Stimulated activated naive B cell treated with anti-CD40 and anti-IgM and Interleukin-4, amounts not matched to agents 10 μg/mL and 1 μg/mL and 100 μg/mL, for 72 hours (primary cell): ENCODE measurements at regions not wholly inside any gene's neighbourhood (a gene's known extent, or its start where the extent isn't known, plus 50 kb on each side); places are given as distances from the start of the nearest gene placed in this dataset.
"Not testable (repeated sequence)": the region's sequence is repeated elsewhere in the genome, so short reads cannot be mapped to it uniquely, and the experiment has no call there.

Experiments used
- ATAC-seq, 2 donors: fragments of 150-1000 bp; cut with Tn5 transposase; replicated peaks; 2 replicates each; pipeline ENCODE4 v1.10.0; 2021; ENCODE audit warnings: moderate library complexity in 1 of 2
- DNase-seq: peaks from one replicate; pipeline ENCODE4 v3.0.0; 2021
- H3K27ac Mint-ChIP-seq: one replicate; pipeline ENCODE4 v1.8.0; 2022; ENCODE audit warnings: mild to moderate bottlenecking, mixed read lengths
- H3K27me3 Mint-ChIP-seq, 2 donors: one replicate each; pipeline ENCODE4 v1.8.0; 2022; ENCODE audit warnings: mixed read lengths in 2 of 2
- H3K36me3 Mint-ChIP-seq, 2 donors: one replicate each; pipeline ENCODE4 v1.8.0; 2022; ENCODE audit warnings: mixed read lengths in 2 of 2, mild to moderate bottlenecking in 1 of 2
- H3K4me1 Mint-ChIP-seq, 2 donors: one replicate each; pipeline ENCODE4 v1.8.0; 2022; ENCODE audit warnings: mixed read lengths in 2 of 2, mild to moderate bottlenecking in 1 of 2
- H3K4me3 Mint-ChIP-seq, 2 donors: one replicate each; pipeline ENCODE4 v1.8.0; 2022; ENCODE audit warnings: mild to moderate bottlenecking in 2 of 2, mixed read lengths in 2 of 2, moderate library complexity in 1 of 2
- H3K9me3 Mint-ChIP-seq, 2 donors: one replicate each; pipeline ENCODE4 v1.8.0; 2022; ENCODE audit warnings: mixed read lengths in 2 of 2, mild to moderate bottlenecking in 1 of 2

DNA sequence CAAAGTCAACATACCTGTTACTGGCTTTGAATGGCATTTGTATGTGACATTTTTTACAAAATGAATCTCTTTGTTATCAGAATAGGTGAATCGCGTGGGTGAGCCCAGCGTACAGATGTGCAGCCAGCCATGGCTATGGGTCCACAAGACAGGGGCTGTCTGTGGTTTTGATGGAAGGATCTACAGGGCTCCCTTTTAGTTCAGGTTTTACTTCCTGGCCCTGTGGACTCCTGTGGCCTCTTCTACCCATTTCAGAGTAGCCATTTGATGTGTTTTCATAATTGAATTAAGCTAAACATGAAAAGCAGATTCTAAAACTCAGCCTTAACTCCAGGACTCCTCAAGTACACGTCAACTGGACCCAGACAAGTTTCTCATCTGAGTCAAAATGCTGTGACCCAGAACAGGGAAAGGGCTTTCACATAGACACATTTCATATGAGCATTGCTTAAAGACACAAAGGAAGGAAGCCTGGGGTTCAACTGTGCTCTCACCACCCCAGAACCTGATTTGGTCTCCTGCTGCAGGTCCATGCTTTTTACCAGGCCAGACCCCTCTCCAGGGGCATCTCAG is 105.3 kb upstream of the NAA20 start:
- Mint-ChIP-seq H3K4me1 (peaks cover 40 to 61% of the 10 kb centered on the region in 2 donors), H3K9me3 (no peaks in the 10 kb centered on the region), H3K27ac (peak overlapping the region; percentile 16)

DNA sequence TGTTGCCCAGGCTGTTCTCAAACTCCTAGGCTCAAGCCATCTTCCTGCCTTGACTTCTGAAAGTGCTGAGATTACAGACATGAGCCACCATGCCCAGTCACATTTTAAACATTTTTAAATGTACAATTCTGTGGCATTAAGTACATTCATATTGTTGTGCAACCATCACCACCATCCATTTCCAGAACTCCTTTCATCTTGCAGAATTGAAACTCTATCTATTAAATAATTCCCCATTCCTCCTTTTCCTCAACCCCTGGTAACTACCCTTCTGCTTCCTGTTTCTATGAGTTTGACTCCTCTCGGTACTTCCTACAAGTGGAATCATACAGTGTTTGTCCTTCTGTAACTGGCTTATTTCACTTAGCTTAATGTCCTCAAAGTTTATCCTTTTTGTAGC is 103.8 kb upstream of the NAA20 start:
- Mint-ChIP-seq H3K4me3 (no peak overlapping the region), H3K27ac (peak overlapping the region; percentile 48), H3K36me3 (no peaks in the 10 kb centered on the region), H3K4me1 (peaks cover 47 to 64% of the 10 kb centered on the region in 2 donors), H3K9me3 (no peaks in the 10 kb centered on the region), H3K27me3 (no peaks in the 10 kb centered on the region)
- ATAC-seq, result no peak
- DNase-seq, result no peak

More for the DNA sequence above, 105.3 kb upstream of the NAA20 start:
- H3K4me3 Mint-ChIP-seq, result no peak overlapping the region
- ATAC-seq (peak; percentile 43 to 59), DNase-seq (no peak)
- H3K27me3 Mint-ChIP-seq, result no peaks in the 10 kb centered on the region
- H3K36me3 Mint-ChIP-seq, result no peaks in the 10 kb centered on the region

DNA sequence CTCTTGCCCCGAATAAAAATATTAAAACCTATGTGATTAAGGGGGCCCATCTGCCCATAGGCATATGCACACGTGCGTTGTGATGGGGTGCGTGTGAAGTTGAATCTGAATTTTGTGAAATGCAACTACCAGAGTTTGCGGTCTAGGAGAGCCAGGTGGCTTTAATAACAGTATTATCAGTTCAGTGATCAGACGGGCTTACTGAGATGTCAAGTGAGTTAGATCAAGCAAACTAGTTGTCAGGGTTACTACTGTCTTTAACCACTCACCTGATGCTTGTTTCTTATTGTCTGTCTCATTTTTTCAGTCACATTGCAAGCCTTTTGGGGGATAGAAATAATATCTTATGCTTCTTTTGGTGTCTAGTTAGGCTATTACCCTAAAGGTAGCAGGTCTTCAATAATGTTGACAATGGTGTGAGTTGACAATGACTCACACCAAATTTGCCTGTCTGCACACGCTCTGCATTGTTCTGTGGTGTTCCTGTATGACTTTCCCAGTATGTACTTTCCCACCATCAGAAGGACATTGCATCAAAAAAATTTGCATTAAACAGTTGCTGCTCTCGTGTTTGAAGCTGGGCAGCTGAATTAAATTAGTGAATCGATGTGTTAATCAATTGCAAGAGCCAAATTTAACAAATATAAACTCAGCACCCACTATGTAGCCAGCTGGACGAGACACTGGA is 103.1 kb upstream of the NAA20 start:
- Mint-ChIP-seq H3K9me3 (no peaks in the 10 kb centered on the region), H3K27me3 (no peaks in the 10 kb centered on the region), H3K4me3 (peak overlapping the region in 1 of 2 donors; percentile 19), H3K36me3 (no peaks in the 10 kb centered on the region), H3K27ac (no peak overlapping the region), H3K4me1 (peaks cover 52 to 71% of the 10 kb centered on the region in 2 donors)
- ATAC-seq (peak in 1 of 2 donors; percentile 35), DNase-seq (no peak)

DNA sequence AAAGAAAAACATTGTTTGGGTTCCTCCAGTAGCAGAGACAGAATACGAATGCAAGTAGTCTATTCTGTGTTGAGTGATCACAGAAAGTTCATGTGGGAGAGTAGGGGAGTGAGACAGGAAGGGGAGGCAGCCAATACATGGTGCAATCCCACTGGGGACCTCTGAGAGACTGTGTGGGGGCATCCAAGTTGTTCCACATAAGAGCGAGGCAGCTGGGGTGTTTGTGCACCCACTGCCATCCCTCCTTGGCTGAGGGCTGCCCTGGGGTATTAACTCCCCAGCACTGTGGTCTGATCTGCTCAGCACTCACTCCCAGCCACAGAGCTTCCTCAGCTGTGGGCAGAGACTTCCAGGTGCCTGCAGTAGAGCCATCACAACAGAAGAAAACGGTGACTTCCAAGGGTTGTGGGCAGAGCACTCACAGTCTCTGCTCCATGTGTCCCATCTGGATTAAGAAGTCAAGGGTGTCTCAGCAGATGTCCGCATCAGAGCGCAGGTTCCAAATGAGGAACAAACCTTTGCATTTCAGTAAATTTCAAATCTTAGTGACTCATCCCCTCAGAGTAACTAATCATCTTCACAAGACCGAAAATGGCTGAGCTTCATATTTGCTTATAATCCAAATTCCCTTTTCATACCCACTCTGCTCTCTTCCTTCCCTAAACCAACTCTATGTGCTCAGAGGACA is 101.9 kb upstream of the NAA20 start:
- ATAC-seq, result peak; percentile 73 to 77
- Mint-ChIP-seq H3K4me3 (peak overlapping the region; percentile 32 to 39), H3K27me3 (no peaks in the 10 kb centered on the region), H3K4me1 (peaks cover 51 to 71% of the 10 kb centered on the region in 2 donors), H3K27ac (peak overlapping the region; percentile 59), H3K36me3 (no peaks in the 10 kb centered on the region), H3K9me3 (no peaks in the 10 kb centered on the region)
- DNase-seq, result peak; percentile 31

DNA sequence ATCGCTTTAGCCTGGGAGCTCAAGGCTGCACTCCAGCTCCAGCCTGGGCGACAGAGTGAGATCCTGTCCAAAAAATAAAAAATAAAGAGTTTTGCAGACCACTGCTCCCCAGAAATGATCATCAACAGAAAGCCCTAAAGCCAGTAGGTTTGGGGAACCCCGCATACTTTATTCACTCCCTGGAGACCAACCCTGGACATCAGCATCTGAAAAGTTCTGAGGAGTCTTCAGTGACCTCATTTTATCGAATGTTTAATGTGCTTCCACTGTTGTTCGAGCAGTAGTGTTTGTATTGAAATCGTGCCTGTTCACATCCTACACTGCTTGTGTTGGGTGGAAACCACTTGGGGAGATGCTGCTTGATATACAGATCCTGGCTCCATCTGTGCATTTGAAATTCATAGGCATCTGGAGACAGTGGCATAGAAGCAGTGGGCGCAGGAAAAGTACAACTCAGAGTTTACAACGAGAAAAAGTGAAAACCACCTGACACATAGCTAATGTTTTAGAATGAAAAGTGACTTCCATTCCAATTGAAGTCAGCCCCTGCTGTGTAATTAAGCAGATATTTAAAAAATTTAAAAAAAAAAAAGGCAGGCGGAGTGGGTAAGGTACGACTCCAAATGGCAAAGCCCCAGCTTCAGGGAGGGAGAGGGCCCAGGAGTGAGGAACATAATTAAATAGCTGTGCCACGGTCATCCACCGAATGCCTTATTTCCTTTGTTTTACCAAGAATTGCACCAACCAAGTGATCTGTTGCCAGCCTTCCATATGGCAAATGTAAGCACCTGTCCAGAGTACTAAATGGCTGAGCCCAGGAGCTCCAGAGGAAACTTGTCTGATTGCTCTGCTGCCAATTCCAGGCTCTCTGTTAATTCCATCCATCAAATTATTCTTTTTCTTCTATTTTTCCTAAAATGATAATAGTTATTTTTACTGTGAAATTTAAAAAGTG is 100.4 kb upstream of the NAA20 start:
- H3K27ac Mint-ChIP-seq, result peak overlapping the region; percentile 20
- no peak overlapping the region for H3K4me3 Mint-ChIP-seq
- H3K9me3 Mint-ChIP-seq, result no peaks in the 10 kb centered on the region
- H3K36me3 Mint-ChIP-seq, result no peaks in the 10 kb centered on the region
- peaks cover 45 to 59% of the 10 kb centered on the region in 2 donors for H3K4me1 Mint-ChIP-seq
- ATAC-seq, result no peak
- no peaks in the 10 kb centered on the region for H3K27me3 Mint-ChIP-seq
- DNase-seq, result no peak

DNA sequence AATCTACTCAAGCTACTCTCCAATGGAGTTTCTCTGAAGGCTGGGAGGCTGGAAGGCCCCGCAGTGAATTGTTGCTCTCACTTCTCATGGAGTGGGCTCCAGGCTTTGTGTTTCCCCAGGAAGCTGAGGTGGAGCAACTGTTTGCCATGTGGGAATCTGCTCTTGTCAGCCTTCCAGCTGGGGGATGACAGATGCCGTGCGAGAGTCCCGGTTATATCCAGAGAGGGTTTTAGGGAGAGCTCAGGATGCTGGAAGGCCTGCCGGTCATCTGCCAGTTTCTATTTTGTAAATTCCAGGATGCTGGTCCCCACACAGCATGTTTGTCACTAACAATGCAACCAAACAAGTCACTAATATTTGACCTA is 98.2 kb upstream of the NAA20 start:
- Mint-ChIP-seq H3K36me3 (no peaks in the 10 kb centered on the region), H3K27me3 (no peaks in the 10 kb centered on the region), H3K27ac (no peak overlapping the region), H3K9me3 (no peaks in the 10 kb centered on the region), H3K4me1 (peaks cover 35 to 46% of the 10 kb centered on the region in 2 donors), H3K4me3 (no peak overlapping the region)
- ATAC-seq (no peak), DNase-seq (no peak)

DNA sequence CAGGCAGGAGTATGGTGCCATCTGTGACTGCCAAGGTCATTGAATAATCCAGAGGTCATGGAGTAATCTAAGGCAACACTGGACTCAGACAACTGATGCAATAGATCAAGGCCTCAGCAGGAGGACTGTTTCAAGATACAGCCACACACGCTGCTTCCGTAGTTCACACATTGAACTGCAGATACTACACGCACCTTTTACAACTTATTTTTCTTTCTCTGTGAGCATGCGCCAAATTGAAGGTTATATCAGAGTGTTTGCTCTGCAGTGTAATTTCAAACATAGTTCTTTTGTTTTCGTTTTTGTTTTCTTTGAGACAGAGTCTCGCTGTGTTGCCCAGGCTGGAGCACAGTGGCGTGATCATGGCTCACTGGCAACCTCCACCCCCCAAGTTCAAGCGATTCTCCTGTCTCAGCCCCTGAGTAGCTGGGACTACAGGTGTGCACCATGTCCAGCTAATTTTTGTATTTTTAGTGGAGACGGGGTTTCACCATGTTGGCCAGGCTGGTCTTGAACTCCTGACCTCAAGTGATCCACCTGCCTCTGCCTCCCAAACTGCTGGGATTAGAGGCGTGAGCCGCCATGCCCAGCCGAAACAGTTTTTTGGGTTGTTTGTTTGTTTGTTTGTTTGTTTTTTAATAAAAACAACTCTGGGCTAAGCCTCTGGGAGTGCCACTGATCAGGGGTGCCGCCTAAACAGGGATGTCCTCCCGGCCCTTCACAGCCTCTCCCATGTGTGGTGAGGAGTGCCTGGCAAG is 96.6 kb upstream of the NAA20 start:
- Mint-ChIP-seq H3K27ac (no peak overlapping the region), H3K4me3 (no peak overlapping the region), H3K9me3 (no peaks in the 10 kb centered on the region)

DNA sequence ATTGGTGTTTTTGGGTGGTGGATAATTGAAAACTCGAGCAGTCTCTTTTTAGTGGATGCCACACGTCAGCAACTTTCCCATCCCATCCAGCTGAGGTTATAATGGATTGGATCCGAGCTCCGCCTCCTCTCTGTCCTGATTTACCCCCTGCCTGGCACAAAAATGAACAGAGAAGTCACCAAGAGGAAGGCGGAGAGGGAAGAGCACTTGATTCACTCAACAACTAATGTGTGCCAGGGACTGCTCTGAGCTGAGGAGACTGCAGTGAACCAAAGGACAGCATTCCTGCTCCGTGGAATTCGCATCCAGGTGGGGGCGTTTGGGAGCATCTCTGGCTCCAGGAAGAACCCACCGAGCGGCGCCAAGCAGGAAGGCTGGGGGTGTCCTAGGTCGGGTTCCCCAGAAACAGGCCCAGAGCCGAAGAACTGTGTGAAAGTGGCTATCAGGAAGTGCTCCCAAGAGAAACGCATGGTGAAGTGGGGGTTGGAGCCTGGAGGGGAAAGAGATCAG is 95.8 kb upstream of the NAA20 start:
- peaks cover 16 to 22% of the 10 kb centered on the region in 2 donors for H3K4me1 Mint-ChIP-seq

More for the DNA sequence above, 96.6 kb upstream of the NAA20 start:
- DNase-seq (no peak), ATAC-seq (no peak)
- H3K27me3 Mint-ChIP-seq, result no peaks in the 10 kb centered on the region
- peaks cover 20 to 30% of the 10 kb centered on the region in 2 donors for H3K4me1 Mint-ChIP-seq
- no peaks in the 10 kb centered on the region for H3K36me3 Mint-ChIP-seq

DNA sequence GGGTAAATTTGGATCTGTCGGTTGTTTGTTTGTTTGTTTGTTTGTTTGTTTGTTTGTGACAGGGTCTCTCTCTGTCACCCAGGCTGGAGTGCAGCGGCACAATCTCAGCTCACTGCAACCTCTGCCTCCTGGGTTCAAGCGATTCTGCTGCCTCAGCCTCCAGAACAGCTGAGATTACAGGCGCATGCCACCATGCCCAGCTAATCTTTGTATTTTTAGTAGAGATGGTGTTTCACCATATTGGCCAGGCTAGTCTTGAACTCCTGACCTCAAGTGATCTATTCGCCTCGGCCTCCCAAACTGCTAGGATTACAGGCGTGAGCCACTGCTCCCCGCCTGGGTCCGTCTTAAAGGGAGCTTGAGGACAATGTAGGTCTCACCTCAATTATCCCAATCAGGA is 95.3 kb upstream of the NAA20 start:
- Mint-ChIP-seq H3K27ac (peak overlapping the region; percentile 42), H3K4me1 (peaks cover 13 to 18% of the 10 kb centered on the region in 2 donors)
- DNase-seq, H3K4me3 Mint-ChIP-seq, H3K9me3 Mint-ChIP-seq, ATAC-seq, H3K36me3 Mint-ChIP-seq, H3K27me3 Mint-ChIP-seq: not testable (repeated sequence)

More for the DNA sequence above, 95.8 kb upstream of the NAA20 start:
- ATAC-seq, result no peak
- DNase-seq, result no peak
- H3K36me3 Mint-ChIP-seq, result no peaks in the 10 kb centered on the region
- peak overlapping the region; percentile 42 for H3K27ac Mint-ChIP-seq
- H3K4me3 Mint-ChIP-seq, result no peak overlapping the region
- no peaks in the 10 kb centered on the region for H3K9me3 Mint-ChIP-seq
- no peaks in the 10 kb centered on the region for H3K27me3 Mint-ChIP-seq

DNA sequence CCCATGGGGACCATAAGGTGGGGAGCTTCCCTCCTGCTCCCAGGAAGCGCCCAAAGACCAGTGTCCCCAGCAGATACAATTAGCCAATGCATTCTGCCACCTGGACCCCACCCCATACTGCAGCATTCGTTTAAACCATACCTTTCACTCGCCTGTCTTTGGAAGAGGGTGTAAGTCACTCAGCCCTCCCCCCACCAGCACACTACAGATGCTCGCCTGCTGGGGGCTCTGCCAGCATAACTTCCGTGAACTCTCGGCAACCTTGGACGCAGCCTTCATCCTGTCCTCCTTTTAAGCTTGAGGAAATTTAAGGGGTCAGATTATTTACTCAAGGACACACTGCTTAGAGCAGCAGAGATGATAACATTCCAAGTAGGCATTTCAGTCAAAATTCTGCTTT is 94.4 kb upstream of the NAA20 start:
- no peak for DNase-seq
- peaks cover 12 to 15% of the 10 kb centered on the region in 2 donors for H3K4me1 Mint-ChIP-seq
- H3K36me3 Mint-ChIP-seq, result no peaks in the 10 kb centered on the region
- no peaks in the 10 kb centered on the region for H3K9me3 Mint-ChIP-seq
- H3K27ac Mint-ChIP-seq, result peak overlapping the region; percentile 74
- peaks cover 0 to 5% of the 10 kb centered on the region in 2 donors for H3K27me3 Mint-ChIP-seq
- H3K4me3 Mint-ChIP-seq, result no peak overlapping the region
- no peak for ATAC-seq

DNA sequence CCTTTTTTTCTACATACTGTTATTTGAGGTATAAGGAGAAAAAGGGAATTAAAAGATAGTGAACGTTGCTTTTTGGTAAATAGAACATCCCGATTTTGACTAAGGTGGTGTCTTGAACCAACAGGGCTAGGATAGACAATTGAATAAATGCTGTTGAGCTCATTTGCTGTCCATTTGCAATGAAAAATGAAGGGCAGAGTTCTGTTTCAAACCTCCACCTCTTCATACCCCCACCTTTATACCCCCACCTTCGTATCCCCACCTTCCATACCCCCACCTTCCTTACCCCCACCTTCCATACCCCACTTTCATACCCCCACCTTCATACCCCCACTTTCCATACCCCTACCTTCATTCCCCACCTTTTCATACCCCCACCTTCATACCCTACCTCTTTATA is 93.4 kb upstream of the NAA20 start:
- Mint-ChIP-seq H3K36me3 (no peaks in the 10 kb centered on the region), H3K27ac (no peak overlapping the region), H3K27me3 (peaks cover 0 to 5% of the 10 kb centered on the region in 2 donors), H3K4me3 (no peak overlapping the region), H3K9me3 (no peaks in the 10 kb centered on the region), H3K4me1 (peaks cover 5% of the 10 kb centered on the region in 2 donors)
- DNase-seq (no peak), ATAC-seq (no peak)

DNA sequence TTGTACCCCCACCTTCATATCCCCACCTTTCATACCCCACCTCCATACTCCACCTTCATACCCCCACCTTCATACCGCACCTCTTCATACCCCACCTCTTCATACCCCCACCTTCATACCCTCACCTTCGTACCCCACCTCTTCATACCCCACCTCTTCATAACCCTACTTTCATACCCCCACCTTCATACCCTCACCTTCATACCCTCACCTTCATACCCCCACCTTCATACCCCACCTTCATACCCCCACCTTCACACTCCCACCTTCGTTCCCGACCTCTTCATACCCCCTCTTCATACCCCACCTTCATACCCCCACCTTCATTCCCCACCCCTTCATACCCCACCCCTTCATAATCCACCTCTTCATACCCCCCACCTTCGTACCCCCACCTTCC is 92.9 kb upstream of the NAA20 start:
- H3K27ac Mint-ChIP-seq, result no peak overlapping the region
- no peak overlapping the region for H3K4me3 Mint-ChIP-seq
- DNase-seq (no peak), ATAC-seq (no peak)
- peaks cover 0 to 5% of the 10 kb centered on the region in 2 donors for H3K27me3 Mint-ChIP-seq
- H3K9me3 Mint-ChIP-seq, result no peaks in the 10 kb centered on the region
- H3K4me1 Mint-ChIP-seq, result peaks cover 0 to 2% of the 10 kb centered on the region in 2 donors
- no peaks in the 10 kb centered on the region for H3K36me3 Mint-ChIP-seq

DNA sequence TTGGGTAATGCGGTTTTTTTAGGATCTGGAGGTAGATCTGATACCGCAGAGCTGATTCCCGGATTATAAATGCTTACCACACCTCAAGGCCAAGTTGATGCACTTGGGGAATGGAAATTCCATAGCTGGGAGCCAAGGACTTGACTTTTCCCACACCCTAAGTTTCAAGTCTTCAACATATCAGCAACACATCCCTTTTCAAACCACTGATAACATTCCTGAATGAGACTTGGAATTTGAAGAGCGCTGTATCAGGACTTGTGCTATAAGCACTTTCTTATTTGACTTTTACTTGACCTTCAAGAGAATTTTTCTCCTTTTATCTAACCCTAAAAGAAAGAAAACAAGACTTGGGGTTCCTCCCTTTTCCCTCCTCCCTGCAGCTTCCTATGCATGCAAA is 90.6 kb upstream of the NAA20 start:
- ATAC-seq (no peak), DNase-seq (no peak)
- peaks cover 0 to 2% of the 10 kb centered on the region in 2 donors for H3K4me1 Mint-ChIP-seq
- peaks cover 0 to 5% of the 10 kb centered on the region in 2 donors for H3K27me3 Mint-ChIP-seq
- H3K4me3 Mint-ChIP-seq, result no peak overlapping the region
- no peaks in the 10 kb centered on the region for H3K9me3 Mint-ChIP-seq
- no peak overlapping the region for H3K27ac Mint-ChIP-seq
- H3K36me3 Mint-ChIP-seq, result no peaks in the 10 kb centered on the region
